SK-N-SH (cell line): ENCODE measurements at regions not wholly inside any gene's neighbourhood (a gene's known extent, or its start where the extent isn't known, plus 50 kb on each side); places are given as distances from the start of the nearest gene placed in this dataset.

Experiments
- CHD2 ChIP-seq: fragments of 150-350 bp; IDR thresholded peaks from 2 replicates; pipeline ENCODE4 v1.6.1; 2018; ENCODE audit warnings: low read length; ENCODE audit not compliant: partially characterized antibody
- ELF1 ChIP-seq: IDR thresholded peaks from 2 replicates; pipeline ENCODE4 v1.4.0; 2012
- EZH2phosphoT487 ChIP-seq: fragments of 200-600 bp; sonication (generic); IDR thresholded peaks from 2 replicates; pipeline ENCODE4 v1.6.1; 2017; ENCODE audit warnings: low read depth, mixed run types, mild to moderate bottlenecking, antibody characterized with exemption, moderate library complexity, borderline replicate concordance
- GABPA ChIP-seq: IDR thresholded peaks from 2 replicates; pipeline ENCODE4 v1.4.0; 2012; ENCODE audit warnings: low read depth, mild to moderate bottlenecking
- MXI1 ChIP-seq: IDR thresholded peaks from 2 replicates; pipeline ENCODE4 v1.6.1; 2012; ENCODE audit warnings: mild to moderate bottlenecking, low read depth, low read length, improper control_type of control experiment
- RAD21 ChIP-seq: IDR thresholded peaks from 2 replicates; pipeline ENCODE4 v1.6.1; 2012; ENCODE audit warnings: mild to moderate bottlenecking, low read length
- TF ChIP-seq, protein P1 (sequence below): IDR thresholded peaks from 2 replicates; pipeline ENCODE4 v1.4.0; 2012; ENCODE audit warnings: low read depth, borderline replicate concordance
- TF ChIP-seq, protein P2 (sequence below): IDR thresholded peaks from 2 replicates; pipeline ENCODE4; 2012
- TF ChIP-seq, protein P3 (sequence below): fragments of 200-600 bp; sonication (generic); IDR thresholded peaks from 2 replicates; pipeline ENCODE4 v1.6.1; 2017; ENCODE audit warnings: antibody characterized with exemption, mild to moderate bottlenecking, moderate library complexity

DNA sequence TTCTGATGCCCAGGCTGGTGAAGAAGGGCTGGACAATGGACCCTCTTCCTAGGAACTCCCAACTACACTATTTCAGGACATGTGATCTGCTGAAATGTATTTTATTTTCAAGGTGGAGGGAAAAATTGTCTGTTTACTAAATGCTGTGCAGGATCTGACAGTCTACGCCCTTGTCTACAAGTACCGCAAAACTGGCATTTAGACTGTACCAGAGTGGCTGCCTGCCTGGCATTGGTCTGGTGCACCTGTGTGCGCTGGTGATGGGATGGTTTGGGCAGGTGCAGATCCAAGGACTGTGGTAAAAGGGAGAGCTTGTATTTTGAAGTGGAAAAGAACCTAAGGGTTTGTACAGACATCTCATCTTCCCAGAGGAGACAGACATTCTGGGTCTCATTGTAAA lies 79.7 kb downstream of the AIPL1 start:
- TF ChIP-seq, protein P1, sequence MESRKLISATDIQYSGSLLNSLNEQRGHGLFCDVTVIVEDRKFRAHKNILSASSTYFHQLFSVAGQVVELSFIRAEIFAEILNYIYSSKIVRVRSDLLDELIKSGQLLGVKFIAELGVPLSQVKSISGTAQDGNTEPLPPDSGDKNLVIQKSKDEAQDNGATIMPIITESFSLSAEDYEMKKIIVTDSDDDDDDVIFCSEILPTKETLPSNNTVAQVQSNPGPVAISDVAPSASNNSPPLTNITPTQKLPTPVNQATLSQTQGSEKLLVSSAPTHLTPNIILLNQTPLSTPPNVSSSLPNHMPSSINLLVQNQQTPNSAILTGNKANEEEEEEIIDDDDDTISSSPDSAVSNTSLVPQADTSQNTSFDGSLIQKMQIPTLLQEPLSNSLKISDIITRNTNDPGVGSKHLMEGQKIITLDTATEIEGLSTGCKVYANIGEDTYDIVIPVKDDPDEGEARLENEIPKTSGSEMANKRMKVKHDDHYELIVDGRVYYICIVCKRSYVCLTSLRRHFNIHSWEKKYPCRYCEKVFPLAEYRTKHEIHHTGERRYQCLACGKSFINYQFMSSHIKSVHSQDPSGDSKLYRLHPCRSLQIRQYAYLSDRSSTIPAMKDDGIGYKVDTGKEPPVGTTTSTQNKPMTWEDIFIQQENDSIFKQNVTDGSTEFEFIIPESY = no peak
- TF ChIP-seq, protein P2, sequence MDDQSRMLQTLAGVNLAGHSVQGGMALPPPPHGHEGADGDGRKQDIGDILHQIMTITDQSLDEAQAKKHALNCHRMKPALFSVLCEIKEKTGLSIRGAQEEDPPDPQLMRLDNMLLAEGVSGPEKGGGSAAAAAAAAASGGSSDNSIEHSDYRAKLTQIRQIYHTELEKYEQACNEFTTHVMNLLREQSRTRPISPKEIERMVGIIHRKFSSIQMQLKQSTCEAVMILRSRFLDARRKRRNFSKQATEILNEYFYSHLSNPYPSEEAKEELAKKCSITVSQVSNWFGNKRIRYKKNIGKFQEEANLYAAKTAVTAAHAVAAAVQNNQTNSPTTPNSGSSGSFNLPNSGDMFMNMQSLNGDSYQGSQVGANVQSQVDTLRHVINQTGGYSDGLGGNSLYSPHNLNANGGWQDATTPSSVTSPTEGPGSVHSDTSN = no peak
- TF ChIP-seq EZH2phosphoT487 (no peak), RAD21 (no peak), ELF1 (no peak), MXI1 (no peak), CHD2 (no peak), GABPA (no peak)
- TF ChIP-seq, protein P3, sequence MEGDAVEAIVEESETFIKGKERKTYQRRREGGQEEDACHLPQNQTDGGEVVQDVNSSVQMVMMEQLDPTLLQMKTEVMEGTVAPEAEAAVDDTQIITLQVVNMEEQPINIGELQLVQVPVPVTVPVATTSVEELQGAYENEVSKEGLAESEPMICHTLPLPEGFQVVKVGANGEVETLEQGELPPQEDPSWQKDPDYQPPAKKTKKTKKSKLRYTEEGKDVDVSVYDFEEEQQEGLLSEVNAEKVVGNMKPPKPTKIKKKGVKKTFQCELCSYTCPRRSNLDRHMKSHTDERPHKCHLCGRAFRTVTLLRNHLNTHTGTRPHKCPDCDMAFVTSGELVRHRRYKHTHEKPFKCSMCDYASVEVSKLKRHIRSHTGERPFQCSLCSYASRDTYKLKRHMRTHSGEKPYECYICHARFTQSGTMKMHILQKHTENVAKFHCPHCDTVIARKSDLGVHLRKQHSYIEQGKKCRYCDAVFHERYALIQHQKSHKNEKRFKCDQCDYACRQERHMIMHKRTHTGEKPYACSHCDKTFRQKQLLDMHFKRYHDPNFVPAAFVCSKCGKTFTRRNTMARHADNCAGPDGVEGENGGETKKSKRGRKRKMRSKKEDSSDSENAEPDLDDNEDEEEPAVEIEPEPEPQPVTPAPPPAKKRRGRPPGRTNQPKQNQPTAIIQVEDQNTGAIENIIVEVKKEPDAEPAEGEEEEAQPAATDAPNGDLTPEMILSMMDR = no peak
